B cell (primary cell): ENCODE measurements at regions not wholly inside any gene's neighbourhood (a gene's known extent, or its start where the extent isn't known, plus 50 kb on each side); places are given as distances from the start of the nearest gene placed in this dataset.

Experiments used
- ATAC-seq: fragments of 200-7000 bp; cut with Tn5 transposase; one replicate; pipeline ENCODE4 v1.10.0; 2021; ENCODE audit warnings: low read depth, mild to moderate bottlenecking, moderate number of reproducible peaks, moderate library complexity
- CTCF ChIA-PET: fragments of 350-600 bp; sonication (Branson Sonifier 250); formaldehyde crosslinking; loops from one replicate; lab custom pipeline; 2021; ENCODE audit warnings: antibody characterized with exemption, inconsistent platforms; lab: Charles Lee
- POLR2A ChIA-PET: fragments of 350-600 bp; sonication (Branson Sonifier 250); formaldehyde crosslinking; loops from one replicate; lab custom pipeline; 2021; ENCODE audit warnings: antibody characterized with exemption; lab: Charles Lee
- DNase-seq: peaks from one replicate; pipeline ENCODE4 v3.0.0; 2013
- H2AFZ ChIP-seq: 2 replicates; pipeline ENCODE4 v1.6.1; 2012; ENCODE audit warnings: mild to moderate bottlenecking, low read depth, low read length; ENCODE audit not compliant: insufficient read depth, poor library complexity, severe bottlenecking
- H3K27ac ChIP-seq, 2 donors: 1 replicate in 1 of 2; 2 replicates in 1 of 2; pipeline ENCODE4 v1.5.1; 2012 to 2013; ENCODE audit warnings: low read length in 2 of 2, mild to moderate bottlenecking in 2 of 2, moderate library complexity in 1 of 2
- H3K27me3 ChIP-seq, 4 experiments: fragments of 200-600 bp in 1 of 4; sonication (generic) in 1 of 4; replicated peaks in 1 of 4; 1 replicate in 2 of 4; 2 replicates in 2 of 4; pipeline versions ENCODE4 v1.6.1 to v1.7.0; 2013 to 2016; ENCODE audit warnings: low read length in 3 of 4, mild to moderate bottlenecking in 2 of 4, mixed read lengths in 1 of 4, moderate library complexity in 1 of 4; ENCODE audit not compliant: insufficient read depth in 4 of 4, control insufficient read depth in 3 of 4; ENCODE audit errors: control extremely low read depth in 1 of 4
- H3K36me3 ChIP-seq, 2 experiments: replicated peaks in 1 of 2; 1 replicate in 1 of 2; 2 replicates in 1 of 2; pipeline versions ENCODE4 v1.6.1 to v1.7.1; 2013; ENCODE audit warnings: low read length in 1 of 2; ENCODE audit not compliant: insufficient read depth in 2 of 2, control insufficient read depth in 1 of 2; ENCODE audit errors: control extremely low read depth in 1 of 2, extremely low read depth in 1 of 2
- H3K4me1 ChIP-seq, 2 donors: fragments of 200-600 bp in 1 of 2; sonication (generic) in 1 of 2; 1 replicate in 1 of 2; 2 replicates in 1 of 2; pipeline versions ENCODE4 v1.5.1 to v1.6.1; 2013 to 2017; ENCODE audit warnings: low read length in 2 of 2; ENCODE audit not compliant: control insufficient read depth in 2 of 2, insufficient read depth in 2 of 2
- H3K4me2 ChIP-seq: replicated peaks from 2 replicates; pipeline ENCODE3; 2012; ENCODE audit warnings: mild to moderate bottlenecking, low read depth, low read length; ENCODE audit not compliant: poor library complexity, severe bottlenecking
- H3K4me3 ChIP-seq, 5 experiments: fragments of 200-600 bp in 1 of 5; sonication (generic) in 1 of 5; 1 replicate in 3 of 5; 2 replicates in 2 of 5; pipeline versions ENCODE4 v1.5.1 to v1.7.0; 2011 to 2016; ENCODE audit warnings: low read length in 4 of 5, mild to moderate bottlenecking in 4 of 5, low read depth in 2 of 5, control low read depth in 1 of 5, moderate library complexity in 1 of 5; ENCODE audit not compliant: insufficient read depth in 1 of 5; ENCODE audit errors: control extremely low read depth in 1 of 5, extremely low read depth in 1 of 5
- H3K79me2 ChIP-seq: fragments of 200-600 bp; sonication (generic); one replicate; pipeline ENCODE4 v1.6.0; 2016; ENCODE audit warnings: low read length; ENCODE audit not compliant: control insufficient read depth, insufficient read depth
- H3K9ac ChIP-seq: fragments of 200-600 bp; sonication (generic); 2 replicates; pipeline ENCODE4 v1.6.1; 2017; ENCODE audit warnings: mild to moderate bottlenecking, low read length, moderate library complexity
- H3K9me3 ChIP-seq, 3 donors: one replicate each; pipeline versions ENCODE4 v1.6.1 to v1.7.1; 2013; ENCODE audit warnings: low read length in 2 of 3; ENCODE audit not compliant: control insufficient read depth in 2 of 3, insufficient read depth in 1 of 3; ENCODE audit errors: control extremely low read depth in 1 of 3
- H4K20me1 ChIP-seq: 2 replicates; pipeline ENCODE4 v1.6.0; 2012; ENCODE audit warnings: mild to moderate bottlenecking, low read length; ENCODE audit not compliant: insufficient read depth, control insufficient read depth, poor library complexity, severe bottlenecking
- H3K27ac Mint-ChIP-seq: one replicate; pipeline ENCODE4 v1.8.0; 2021; ENCODE audit warnings: mixed read lengths
- H3K27me3 Mint-ChIP-seq: one replicate; pipeline ENCODE4 v1.8.0; 2021; ENCODE audit warnings: mixed read lengths
- H3K4me1 Mint-ChIP-seq: one replicate; pipeline ENCODE4 v1.8.0; 2021; ENCODE audit warnings: mixed read lengths
- H3K4me3 Mint-ChIP-seq: one replicate; pipeline ENCODE4 v1.8.0; 2021; ENCODE audit warnings: mixed read lengths
- H3K9me3 Mint-ChIP-seq: one replicate; pipeline ENCODE4 v1.8.0; 2022; ENCODE audit warnings: mixed read lengths; ENCODE audit not compliant: insufficient read depth
- CTCF ChIP-seq: fragments of 200-600 bp; IDR thresholded peaks from one replicate; pipeline ENCODE4 v1.8.0; 2022; ENCODE audit warnings: antibody characterized with exemption, mild to moderate bottlenecking
- EZH2 ChIP-seq: IDR thresholded peaks from 2 replicates; pipeline ENCODE4 v1.6.1; 2012; ENCODE audit warnings: borderline replicate concordance, low read depth, mild to moderate bottlenecking, moderate library complexity, low read length; ENCODE audit not compliant: insufficient read depth, poor library complexity, severe bottlenecking
- WGBS: methylation state at CpG from one replicate; pipeline ENCODE4 v1.1.5; 2013; ENCODE audit warnings: missing lambda C conversion rate; ENCODE audit not compliant: insufficient coverage; 5-methylcytosine and 5-hydroxymethylcytosine counted together
- intact Hi-C: fragments of 100-400 bp; cut with micrococcal nuclease; formaldehyde crosslinking; loops from one replicate; pipeline ENCODE4 v1.10.0; 2022

DNA sequence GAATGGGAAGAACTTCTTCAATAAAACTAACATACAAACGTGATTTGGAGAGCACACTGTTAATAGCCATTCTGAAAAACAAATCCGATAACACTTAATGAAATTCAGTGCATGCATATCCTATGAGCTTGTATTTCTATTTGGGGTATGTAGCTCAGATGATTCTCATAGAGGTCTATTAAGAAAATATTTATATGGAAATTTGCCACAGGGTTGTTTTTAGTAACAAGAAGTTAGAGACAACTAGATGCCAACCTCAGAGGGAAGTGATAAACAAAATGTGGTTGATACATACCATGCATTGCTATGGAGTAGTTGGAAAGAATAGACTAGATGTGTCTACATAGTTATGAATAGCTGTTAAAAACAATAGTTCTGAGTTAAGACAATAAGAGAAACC, 395.8 kb upstream of the MAGEB18 start:
- Mint-ChIP-seq H3K4me1 (no peaks in the 10 kb centered on the region), H3K4me3 (no peak overlapping the region), H3K27ac (no peak overlapping the region), H3K27me3 (no peaks in the 10 kb centered on the region), H3K9me3 (peaks cover 3% of the 10 kb centered on the region)
- Histone ChIP-seq H3K9ac (no peak overlapping the region), H3K79me2 (no peaks in the 10 kb centered on the region), H3K9me3 (no peaks in the 10 kb centered on the region), H3K36me3 (no peaks in the 10 kb centered on the region), H2AFZ (no peak overlapping the region), H3K4me2 (no peak overlapping the region), H3K27me3 (no peaks in the 10 kb centered on the region), H3K4me1 (no peaks in the 10 kb centered on the region), H4K20me1 (no peaks in the 10 kb centered on the region), H3K27ac (no peak overlapping the region), H3K4me3 (no peak overlapping the region)
- ATAC-seq (no peak), DNase-seq (no peak)
- ChIA-PET POLR2A (no interaction called here), CTCF (no interaction called here)
- TF ChIP-seq CTCF (no peak), EZH2 (no peak)
- intact Hi-C loops: no loop called here
- WGBS: no CpG with 5 or more reads among the region's 2 CpGs

DNA sequence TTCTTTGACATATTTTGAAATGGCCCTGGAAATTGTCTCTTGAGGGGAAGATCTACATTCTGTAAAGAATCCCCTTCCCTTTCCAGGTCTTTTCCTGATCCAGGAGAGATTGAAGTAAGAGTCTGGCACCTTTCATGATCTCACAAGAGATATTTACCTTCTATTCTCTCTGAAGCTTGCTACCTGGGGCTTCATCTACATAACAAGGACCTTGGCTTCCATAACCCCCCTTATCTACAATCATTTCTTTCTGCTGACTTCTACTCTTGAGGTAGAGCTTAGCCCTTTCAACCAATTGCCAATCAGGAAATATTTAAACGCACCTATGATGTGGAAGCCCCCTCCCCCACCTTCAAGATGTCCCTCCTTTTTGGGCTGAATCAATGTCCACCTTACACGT, 383.7 kb upstream of the MAGEB18 start:
- Histone ChIP-seq H3K79me2 (no peaks in the 10 kb centered on the region), H2AFZ (no peak overlapping the region), H3K4me1 (no peaks in the 10 kb centered on the region), H3K9me3 (no peaks in the 10 kb centered on the region), H3K9ac (no peak overlapping the region), H3K27ac (no peak overlapping the region), H3K27me3 (no peaks in the 10 kb centered on the region), H3K4me2 (no peak overlapping the region), H3K36me3 (no peaks in the 10 kb centered on the region), H3K4me3 (no peak overlapping the region), H4K20me1 (no peaks in the 10 kb centered on the region)
- CTCF ChIA-PET: no interaction called here
- POLR2A ChIA-PET: no interaction called here
- no CpG with 5 or more reads among the region's 2 CpGs for WGBS
- no peak for TF ChIP-seq CTCF
- no peak for TF ChIP-seq EZH2
- Mint-ChIP-seq H3K4me1 (no peaks in the 10 kb centered on the region), H3K27ac (no peak overlapping the region), H3K27me3 (no peaks in the 10 kb centered on the region), H3K9me3 (peaks cover 2% of the 10 kb centered on the region), H3K4me3 (no peak overlapping the region)
- intact Hi-C loops: no loop called here
- ATAC-seq (no peak), DNase-seq (no peak)
